Karpas-422 (cell line): ENCODE measurements at regions not wholly inside any gene's neighbourhood (a gene's known extent, or its start where the extent isn't known, plus 50 kb on each side); places are given as distances from the start of the nearest gene placed in this dataset.
"Not testable (repeated sequence)": the region's sequence is repeated elsewhere in the genome, so short reads cannot be mapped to it uniquely, and the experiment has no call there.

Experiments used
- DNase-seq: peaks from one replicate; pipeline ENCODE4 v3.0.0-alpha.2; 2015
- H2AFZ ChIP-seq: fragments of 200-600 bp; sonication (generic); 2 replicates; pipeline ENCODE4 v1.6.1; 2014; ENCODE audit warnings: antibody characterized with exemption, low read length, mixed read lengths
- H3K27ac ChIP-seq: fragments of 200-600 bp; sonication (generic); 2 replicates; pipeline ENCODE4 v1.5.1; 2014; ENCODE audit warnings: mild to moderate bottlenecking, low read length, moderate library complexity
- H3K27me3 ChIP-seq: fragments of 200-600 bp; sonication (generic); 2 replicates; pipeline ENCODE4 v1.6.1; 2014; ENCODE audit warnings: low read length, mixed read lengths
- H3K36me3 ChIP-seq: fragments of 200-600 bp; sonication (generic); 2 replicates; pipeline ENCODE4 v1.6.1; 2014; ENCODE audit warnings: low read length, mixed read lengths; ENCODE audit not compliant: insufficient read depth
- H3K4me1 ChIP-seq: fragments of 200-600 bp; sonication (generic); 2 replicates; pipeline ENCODE4 v1.6.1; 2014; ENCODE audit warnings: mild to moderate bottlenecking, low read length, mixed read lengths
- H3K4me2 ChIP-seq: fragments of 200-600 bp; sonication (generic); 2 replicates; pipeline ENCODE4 v1.6.1; 2014; ENCODE audit warnings: low read length, low read depth, mild to moderate bottlenecking; ENCODE audit not compliant: poor library complexity, severe bottlenecking
- H3K4me3 ChIP-seq: fragments of 200-600 bp; sonication (generic); 2 replicates; pipeline ENCODE4 v1.5.1; 2014; ENCODE audit warnings: mild to moderate bottlenecking, antibody characterized with exemption, low read length, mixed read lengths
- H3K79me2 ChIP-seq: fragments of 200-600 bp; sonication (generic); 2 replicates; pipeline ENCODE4 v1.6.1; 2014; ENCODE audit warnings: mild to moderate bottlenecking, low read length, mixed read lengths
- H3K9ac ChIP-seq: fragments of 200-600 bp; sonication (generic); 2 replicates; pipeline ENCODE4 v1.6.0; 2014; ENCODE audit warnings: low read length
- H3K9me2 ChIP-seq: fragments of 200-600 bp; sonication (generic), shearing (Covaris generic); replicated peaks from 2 replicates; pipeline ENCODE4 v1.6.0; 2014; ENCODE audit warnings: mild to moderate bottlenecking, low read length, moderate library complexity; ENCODE audit not compliant: insufficient read depth
- H3K9me3 ChIP-seq: fragments of 300-700, 200-600 bp; sonication (generic); 2 replicates; pipeline ENCODE4 v1.6.1; 2014; ENCODE audit warnings: low read length, mixed read lengths
- H4K20me1 ChIP-seq: fragments of 200-600 bp; sonication (generic); 2 replicates; pipeline ENCODE4 v1.6.1; 2014; ENCODE audit warnings: mild to moderate bottlenecking, antibody characterized with exemption, low read length, low read depth; ENCODE audit not compliant: insufficient read depth

DNA sequence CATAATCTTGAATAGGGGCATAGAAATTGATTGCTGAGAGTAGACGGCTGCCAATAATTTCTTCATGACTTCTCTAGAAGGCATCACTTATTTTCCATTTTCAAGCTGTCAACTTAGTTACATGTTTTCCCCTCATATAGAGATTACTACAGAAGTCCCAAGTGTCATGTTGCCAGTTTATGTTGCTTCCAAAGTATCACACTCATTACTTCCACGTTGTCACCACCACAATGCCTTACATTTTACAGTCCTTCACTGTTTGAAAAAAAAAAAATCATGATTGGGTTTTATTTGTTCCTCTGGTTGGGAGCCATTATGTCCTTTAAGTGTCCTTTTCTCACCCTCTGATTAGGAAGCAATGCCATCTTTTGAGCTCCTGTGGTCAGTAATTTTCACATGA lies 2144.6 kb upstream of the ACO1 start:
- H3K4me2 ChIP-seq, result no peak overlapping the region
- H3K4me3 ChIP-seq, result no peak overlapping the region
- H2AFZ ChIP-seq, result no peak overlapping the region
- H3K36me3 ChIP-seq, result no peaks in the 10 kb centered on the region
- no peak overlapping the region for H3K27ac ChIP-seq
- no peaks in the 10 kb centered on the region for H3K27me3 ChIP-seq
- no peaks in the 10 kb centered on the region for H4K20me1 ChIP-seq
- no peaks in the 10 kb centered on the region for H3K4me1 ChIP-seq
- H3K9me3 ChIP-seq, result peaks cover 12% of the 10 kb centered on the region
- H3K9me2 ChIP-seq, result no peaks in the 10 kb centered on the region
- no peaks in the 10 kb centered on the region for H3K79me2 ChIP-seq
- no peak for DNase-seq
- H3K9ac ChIP-seq, result no peak overlapping the region

DNA sequence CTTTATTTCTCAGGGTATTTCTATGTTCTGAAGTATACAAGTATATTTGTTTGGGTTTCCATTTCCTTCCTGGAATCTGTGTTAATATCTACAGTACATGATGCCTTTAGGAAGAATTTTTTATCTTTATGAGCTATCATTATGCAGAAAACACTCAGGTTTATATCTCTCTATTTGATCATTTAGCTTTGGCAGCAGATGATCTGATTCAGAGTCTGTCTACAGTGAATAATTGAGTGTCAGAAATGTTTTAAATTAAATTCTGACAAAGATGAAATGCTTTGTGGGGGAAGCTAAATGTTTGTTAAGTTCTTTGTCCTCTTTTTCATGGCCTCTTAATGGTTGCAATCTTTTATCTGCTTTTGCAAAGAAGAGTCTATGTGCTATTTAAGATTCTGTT lies 2141.0 kb upstream of the ACO1 start:
- DNase-seq, result no peak
- H4K20me1 ChIP-seq, result no peaks in the 10 kb centered on the region
- H3K4me1 ChIP-seq, result no peaks in the 10 kb centered on the region
- no peak overlapping the region for H3K9ac ChIP-seq
- H3K79me2 ChIP-seq, result no peaks in the 10 kb centered on the region
- H3K4me2 ChIP-seq, result no peak overlapping the region
- H3K36me3 ChIP-seq, result no peaks in the 10 kb centered on the region
- H3K27ac ChIP-seq, result no peak overlapping the region
- no peak overlapping the region for H3K4me3 ChIP-seq
- H2AFZ ChIP-seq, result no peak overlapping the region
- H3K27me3 ChIP-seq, result no peaks in the 10 kb centered on the region
- peaks cover 8% of the 10 kb centered on the region; the same call in 1 of the 2 replicates for H3K9me3 ChIP-seq
- H3K9me2 ChIP-seq, result no peaks in the 10 kb centered on the region

DNA sequence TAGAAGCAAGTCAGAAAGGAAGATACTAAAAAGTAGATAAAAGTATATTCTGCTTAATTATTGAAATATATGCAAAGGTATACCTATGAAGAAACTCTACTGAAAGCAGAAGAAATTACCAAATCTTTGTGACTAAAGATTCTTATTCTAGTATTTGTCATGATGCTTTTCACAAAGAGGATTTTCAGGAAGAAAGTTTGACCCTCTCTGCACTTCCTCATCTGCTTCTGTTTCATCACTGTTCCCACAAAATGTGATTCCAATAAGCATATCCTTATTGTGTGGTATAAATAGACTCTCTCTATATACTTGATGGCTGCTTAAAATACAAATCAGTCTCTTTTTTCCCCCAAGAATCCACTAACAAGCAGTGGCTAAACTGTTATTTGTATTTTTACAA lies 2139.6 kb upstream of the ACO1 start:
- Histone ChIP-seq H3K27me3 (no peaks in the 10 kb centered on the region), H3K4me3 (no peak overlapping the region), H3K4me2 (no peak overlapping the region), H2AFZ (no peak overlapping the region), H3K9ac (no peak overlapping the region), H3K9me2 (no peaks in the 10 kb centered on the region), H3K27ac (no peak overlapping the region), H3K4me1 (no peaks in the 10 kb centered on the region), H3K79me2 (no peaks in the 10 kb centered on the region), H3K36me3 (no peaks in the 10 kb centered on the region), H4K20me1 (no peaks in the 10 kb centered on the region), H3K9me3 (peaks cover 11% of the 10 kb centered on the region; the same call in 1 of the 2 replicates)
- no peak for DNase-seq

DNA sequence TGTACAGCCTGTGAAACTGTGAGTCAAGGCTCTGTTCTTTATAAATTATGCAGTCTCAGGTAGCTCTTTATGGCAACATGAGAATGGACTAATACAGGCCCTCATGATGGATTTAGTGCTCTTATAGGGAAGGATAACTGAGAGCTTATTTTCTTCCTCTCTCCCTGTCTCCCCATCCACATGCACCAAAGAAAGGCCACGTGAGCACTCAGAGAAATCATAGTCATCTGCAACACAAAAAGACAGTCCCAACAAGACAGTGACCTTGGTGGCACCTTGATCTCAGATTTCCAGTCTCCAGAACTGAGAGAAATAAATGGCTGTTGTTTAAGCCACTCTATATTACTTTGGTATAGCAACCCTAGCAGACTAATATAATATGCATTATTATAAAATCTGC lies 2133.6 kb upstream of the ACO1 start:
- no peak overlapping the region for H3K27ac ChIP-seq
- H3K4me1 ChIP-seq, result no peaks in the 10 kb centered on the region
- H3K9me3 ChIP-seq, result peaks cover 16% of the 10 kb centered on the region; the same call in 1 of the 2 replicates
- H3K4me2 ChIP-seq, result no peak overlapping the region
- DNase-seq, result no peak
- H2AFZ ChIP-seq, result no peak overlapping the region
- no peak overlapping the region for H3K9ac ChIP-seq
- no peak overlapping the region for H3K4me3 ChIP-seq
- H3K27me3 ChIP-seq, result no peaks in the 10 kb centered on the region
- H3K79me2 ChIP-seq, result no peaks in the 10 kb centered on the region
- H3K36me3 ChIP-seq, result no peaks in the 10 kb centered on the region
- no peaks in the 10 kb centered on the region for H3K9me2 ChIP-seq
- H4K20me1 ChIP-seq, result no peaks in the 10 kb centered on the region

DNA sequence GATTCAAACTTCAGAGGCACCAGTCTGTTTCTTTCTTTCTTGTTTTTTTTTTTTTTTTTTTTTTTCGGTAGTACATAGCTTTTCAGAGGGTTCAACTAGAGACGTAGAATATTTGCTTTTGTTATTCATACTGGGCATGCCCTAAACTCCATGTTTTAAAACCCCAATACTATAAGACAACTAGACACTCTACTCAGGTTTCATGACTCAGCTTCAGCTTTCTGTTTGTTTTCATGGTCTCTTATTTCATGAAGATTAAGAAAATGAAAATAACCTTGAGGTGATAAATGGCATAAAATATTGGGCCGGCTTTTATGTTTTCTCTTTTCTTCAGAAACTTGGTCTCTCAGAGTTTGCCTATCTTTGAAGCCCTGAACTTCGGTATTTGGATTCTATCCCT lies 2126.3 kb upstream of the ACO1 start:
- Histone ChIP-seq H3K36me3 (no peaks in the 10 kb centered on the region), H3K4me3 (no peak overlapping the region), H3K4me1 (no peaks in the 10 kb centered on the region), H4K20me1 (no peaks in the 10 kb centered on the region), H3K79me2 (no peaks in the 10 kb centered on the region), H3K27me3 (no peaks in the 10 kb centered on the region), H3K27ac (no peak overlapping the region), H3K9me3 (peaks cover 20% of the 10 kb centered on the region; the same call in 1 of the 2 replicates), H3K4me2 (no peak overlapping the region), H2AFZ (no peak overlapping the region), H3K9me2 (no peaks in the 10 kb centered on the region), H3K9ac (no peak overlapping the region)
- DNase-seq, result no peak

DNA sequence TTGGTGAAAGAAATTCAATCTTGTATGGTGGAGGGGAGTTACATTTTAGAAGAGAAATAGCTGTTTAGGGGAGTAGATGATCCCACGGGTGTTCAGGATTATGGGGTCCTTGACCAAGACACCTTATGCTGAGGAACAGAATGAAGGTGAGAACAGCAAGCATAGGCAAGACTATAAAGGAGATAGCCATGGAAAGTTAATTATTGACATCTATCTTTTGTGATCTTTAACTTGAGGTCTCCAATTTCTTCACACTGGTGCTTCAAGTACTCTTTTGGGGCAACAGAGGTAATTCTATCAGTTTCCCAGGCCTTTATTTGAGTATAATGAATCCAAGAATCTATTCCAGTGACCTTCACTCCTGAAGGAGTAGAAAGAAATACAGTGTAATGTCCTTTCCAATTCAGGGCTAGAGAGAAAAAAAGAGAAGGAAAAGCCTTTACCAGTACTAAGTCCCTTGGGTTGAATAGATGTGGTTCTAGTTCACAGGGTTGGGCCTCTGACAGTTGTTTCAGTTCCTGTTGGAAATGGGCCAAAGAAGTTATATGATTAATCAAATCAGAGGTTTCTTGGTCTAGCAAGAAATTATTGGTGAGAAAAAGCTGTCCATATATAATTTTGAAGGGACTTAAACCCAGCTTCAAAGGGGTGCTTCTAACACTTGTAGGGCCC lies 2104.1 kb upstream of the ACO1 start:
- H3K27ac ChIP-seq, result no peak overlapping the region
- H3K4me3 ChIP-seq, result no peak overlapping the region
- H3K4me2 ChIP-seq, result no peak overlapping the region
- no peak overlapping the region for H2AFZ ChIP-seq
- H3K27me3 ChIP-seq, result no peaks in the 10 kb centered on the region
- H3K4me1 ChIP-seq, result no peaks in the 10 kb centered on the region
- no peaks in the 10 kb centered on the region for H4K20me1 ChIP-seq
- peak; percentile 70 for DNase-seq
- no peak overlapping the region for H3K9ac ChIP-seq
- no peaks in the 10 kb centered on the region for H3K36me3 ChIP-seq
- peaks cover 17% of the 10 kb centered on the region for H3K9me3 ChIP-seq
- no peaks in the 10 kb centered on the region for H3K9me2 ChIP-seq
- H3K79me2 ChIP-seq, result no peaks in the 10 kb centered on the region

DNA sequence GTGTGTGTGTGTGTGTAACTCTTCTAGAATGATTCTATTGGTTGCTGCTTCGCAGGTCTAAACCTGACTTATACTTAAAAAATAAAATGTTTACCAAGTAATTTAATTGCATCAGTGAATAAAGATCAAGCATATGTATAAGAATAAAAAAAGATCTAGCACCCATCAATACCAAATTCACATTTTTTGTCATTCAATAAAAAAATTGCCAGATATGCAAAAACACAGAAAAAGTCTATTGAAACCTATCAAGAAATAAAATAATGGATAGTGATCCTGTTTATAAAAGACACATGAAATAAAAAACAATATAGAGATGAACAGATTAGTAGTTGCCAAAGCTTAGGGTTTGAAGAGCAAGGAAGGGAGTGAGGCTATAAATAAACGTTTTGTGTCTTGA lies 2095.0 kb upstream of the ACO1 start:
- no peak overlapping the region for H3K9ac ChIP-seq
- no peaks in the 10 kb centered on the region for H3K9me2 ChIP-seq
- no peak overlapping the region for H3K27ac ChIP-seq
- no peaks in the 10 kb centered on the region for H4K20me1 ChIP-seq
- H3K36me3 ChIP-seq, result no peaks in the 10 kb centered on the region
- H3K79me2 ChIP-seq, result no peaks in the 10 kb centered on the region
- H3K4me3 ChIP-seq, result no peak overlapping the region
- no peaks in the 10 kb centered on the region for H3K4me1 ChIP-seq
- H3K4me2 ChIP-seq, result no peak overlapping the region
- H3K9me3 ChIP-seq, result peaks cover 12% of the 10 kb centered on the region
- no peak for DNase-seq
- no peak overlapping the region for H2AFZ ChIP-seq
- H3K27me3 ChIP-seq, result no peaks in the 10 kb centered on the region

DNA sequence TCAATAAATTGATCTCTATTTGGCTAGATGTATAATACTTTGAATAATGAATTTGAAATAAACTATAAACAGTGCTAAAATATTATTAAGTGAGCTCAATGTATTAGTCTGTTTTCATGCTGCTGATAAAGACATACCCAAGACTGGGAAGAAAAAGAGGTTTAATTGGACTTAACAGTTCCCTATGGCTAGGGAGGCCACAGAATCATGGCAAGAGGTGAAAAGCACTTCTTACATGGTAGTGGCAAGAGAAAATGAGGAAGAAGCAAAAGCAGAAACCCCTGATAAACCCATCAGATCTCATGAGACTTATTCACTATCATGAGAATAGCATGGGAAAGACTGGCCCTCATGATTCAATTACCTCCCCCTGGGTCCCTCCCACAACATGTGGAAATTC lies 2092.4 kb upstream of the ACO1 start:
- not testable (repeated sequence) for H3K4me3 ChIP-seq, H3K9me3 ChIP-seq, H4K20me1 ChIP-seq, H3K9me2 ChIP-seq, H3K4me1 ChIP-seq, DNase-seq, H3K4me2 ChIP-seq, H3K27ac ChIP-seq, H2AFZ ChIP-seq, H3K36me3 ChIP-seq, H3K79me2 ChIP-seq, H3K27me3 ChIP-seq, H3K9ac ChIP-seq

DNA sequence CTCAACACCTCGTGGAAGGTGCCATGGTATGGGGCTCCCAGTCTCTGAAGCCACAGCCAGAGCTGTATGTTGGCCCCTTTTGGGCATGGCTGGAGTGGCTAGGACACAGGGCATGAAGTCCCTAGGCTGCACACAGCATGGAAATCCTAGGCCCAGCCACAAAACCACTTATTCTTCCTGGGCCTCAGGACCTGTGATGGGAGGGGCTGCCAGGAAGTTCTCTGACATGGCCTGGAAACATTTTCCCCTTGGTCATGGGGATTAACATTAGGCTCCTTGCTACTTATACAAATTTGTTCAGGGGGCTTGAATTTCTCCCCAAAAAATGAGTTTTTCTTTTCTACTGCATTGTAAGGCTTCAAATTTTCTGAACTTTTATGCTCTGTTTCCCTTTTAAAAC lies 2091.2 kb upstream of the ACO1 start:
- Histone ChIP-seq H3K36me3 (no peaks in the 10 kb centered on the region), H3K27ac (no peak overlapping the region), H4K20me1 (no peaks in the 10 kb centered on the region), H2AFZ (no peak overlapping the region), H3K4me1 (no peaks in the 10 kb centered on the region), H3K4me3 (no peak overlapping the region), H3K9me3 (peaks cover 9% of the 10 kb centered on the region), H3K27me3 (no peaks in the 10 kb centered on the region), H3K9me2 (no peaks in the 10 kb centered on the region), H3K9ac (no peak overlapping the region), H3K4me2 (no peak overlapping the region), H3K79me2 (no peaks in the 10 kb centered on the region)
- no peak for DNase-seq
